ENCODE measurements at regions not wholly inside any gene's neighbourhood (a gene's known extent, or its start where the extent isn't known, plus 50 kb on each side); places are given as distances from the start of the nearest gene placed in this dataset.
A peak's percentile ranks its signal among the peaks of the same experiment; 100 is the strongest.

- Mint-ChIP-seq H3K9me3 (no peaks in the 10 kb centered on the region), H3K27me3 (peaks cover 4% of the 10 kb centered on the region), H3K4me3 (no peak overlapping the region), H3K36me3 (ENCODE audit: low read depth) (no peaks in the 10 kb centered on the region), H3K27ac (no peak overlapping the region), H3K4me1 (peaks cover 15% of the 10 kb centered on the region)
- ATAC-seq (replicated peaks) = no peak
Observed at GRCh38 chrX:40474205-40474626, 106.6 kb upstream of the ATP6AP2 start.

- Mint-ChIP-seq H3K4me1 (peaks cover 15% of the 10 kb centered on the region), H3K9me3 (no peaks in the 10 kb centered on the region), H3K27me3 (peaks cover 4% of the 10 kb centered on the region), H3K27ac (no peak overlapping the region), H3K36me3 (ENCODE audit: low read depth) (no peaks in the 10 kb centered on the region), H3K4me3 (no peak overlapping the region)
- ATAC-seq (replicated peaks) = no peak
Observed at GRCh38 chrX:40473460-40474204, 107.1 kb upstream of the ATP6AP2 start.

- H3K27me3 Mint-ChIP-seq = peaks cover 4% of the 10 kb centered on the region
- H3K36me3 Mint-ChIP-seq (ENCODE audit: low read depth) = no peaks in the 10 kb centered on the region
- no peaks in the 10 kb centered on the region for H3K9me3 Mint-ChIP-seq
- ATAC-seq (replicated peaks) = peak; percentile 16
- H3K4me3 Mint-ChIP-seq = peak overlapping the region; percentile 61
- H3K4me1 Mint-ChIP-seq = peaks cover 15% of the 10 kb centered on the region
- H3K27ac Mint-ChIP-seq = no peak overlapping the region
Observed at GRCh38 chrX:40471965-40472648, 108.7 kb upstream of the ATP6AP2 start.

DNA sequence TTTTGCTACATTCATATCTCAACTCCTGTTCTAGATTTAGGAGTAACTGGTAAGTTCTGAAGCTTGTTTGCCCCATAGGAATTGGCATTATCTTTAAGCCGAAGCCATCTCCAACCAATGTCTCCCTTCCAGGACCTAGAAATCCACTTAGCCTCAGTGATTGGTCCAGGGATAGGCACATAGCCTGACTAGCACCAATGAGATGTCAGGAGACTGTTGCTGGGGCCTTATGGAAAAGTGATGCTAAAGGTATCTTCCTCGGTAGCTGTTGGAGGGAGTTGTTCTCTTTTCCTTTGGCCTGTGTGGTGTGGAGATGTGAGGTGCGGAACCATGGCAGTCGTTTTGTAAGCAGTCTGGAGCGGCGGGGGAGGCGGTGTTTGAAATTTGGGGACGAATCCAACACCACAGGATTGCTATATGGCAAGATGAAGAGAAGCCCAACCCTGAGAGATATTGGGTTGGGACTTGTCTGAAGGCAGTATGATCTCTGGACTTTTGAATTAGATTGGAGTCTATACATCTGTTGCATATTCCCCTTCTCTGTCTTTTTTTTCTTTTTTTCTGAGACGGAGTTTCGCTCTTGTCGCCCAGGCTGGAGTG, 109.8 kb upstream of the ATP6AP2 start:
- H3K4me1 Mint-ChIP-seq = peaks cover 15% of the 10 kb centered on the region
- no peaks in the 10 kb centered on the region for H3K36me3 Mint-ChIP-seq (ENCODE audit: low read depth)
- ATAC-seq (replicated peaks) = no peak
- H3K27ac Mint-ChIP-seq = no peak overlapping the region
- H3K27me3 Mint-ChIP-seq = peaks cover 4% of the 10 kb centered on the region
- H3K4me3 Mint-ChIP-seq = no peak overlapping the region
- no peaks in the 10 kb centered on the region for H3K9me3 Mint-ChIP-seq

GRCh38 chrX:40469316-40469715, 111.5 kb upstream of the ATP6AP2 start:
- Mint-ChIP-seq H3K27me3 (peaks cover 4% of the 10 kb centered on the region), H3K4me3 (no peak overlapping the region), H3K9me3 (no peaks in the 10 kb centered on the region), H3K4me1 (peaks cover 15% of the 10 kb centered on the region), H3K36me3 (ENCODE audit: low read depth) (no peaks in the 10 kb centered on the region), H3K27ac (no peak overlapping the region)
- ATAC-seq (replicated peaks) = no peak

GRCh38 chrX:40468033-40468846, 112.5 kb upstream of the ATP6AP2 start:
- H3K27ac Mint-ChIP-seq = no peak overlapping the region
- H3K4me1 Mint-ChIP-seq = peaks cover 9% of the 10 kb centered on the region
- no peaks in the 10 kb centered on the region for H3K36me3 Mint-ChIP-seq (ENCODE audit: low read depth)
- no peaks in the 10 kb centered on the region for H3K9me3 Mint-ChIP-seq
- peak overlapping the region; percentile 20 for H3K4me3 Mint-ChIP-seq
- H3K27me3 Mint-ChIP-seq = peaks cover 4% of the 10 kb centered on the region
- peak; percentile 91 for ATAC-seq (replicated peaks)

GRCh38 chrX:40467454-40467853, 113.3 kb upstream of the ATP6AP2 start:
- Mint-ChIP-seq H3K27me3 (peaks cover 2% of the 10 kb centered on the region), H3K9me3 (no peaks in the 10 kb centered on the region), H3K4me3 (no peak overlapping the region), H3K27ac (no peak overlapping the region), H3K36me3 (ENCODE audit: low read depth) (no peaks in the 10 kb centered on the region), H3K4me1 (peaks cover 6% of the 10 kb centered on the region)
- ATAC-seq (replicated peaks) = no peak

DNA sequence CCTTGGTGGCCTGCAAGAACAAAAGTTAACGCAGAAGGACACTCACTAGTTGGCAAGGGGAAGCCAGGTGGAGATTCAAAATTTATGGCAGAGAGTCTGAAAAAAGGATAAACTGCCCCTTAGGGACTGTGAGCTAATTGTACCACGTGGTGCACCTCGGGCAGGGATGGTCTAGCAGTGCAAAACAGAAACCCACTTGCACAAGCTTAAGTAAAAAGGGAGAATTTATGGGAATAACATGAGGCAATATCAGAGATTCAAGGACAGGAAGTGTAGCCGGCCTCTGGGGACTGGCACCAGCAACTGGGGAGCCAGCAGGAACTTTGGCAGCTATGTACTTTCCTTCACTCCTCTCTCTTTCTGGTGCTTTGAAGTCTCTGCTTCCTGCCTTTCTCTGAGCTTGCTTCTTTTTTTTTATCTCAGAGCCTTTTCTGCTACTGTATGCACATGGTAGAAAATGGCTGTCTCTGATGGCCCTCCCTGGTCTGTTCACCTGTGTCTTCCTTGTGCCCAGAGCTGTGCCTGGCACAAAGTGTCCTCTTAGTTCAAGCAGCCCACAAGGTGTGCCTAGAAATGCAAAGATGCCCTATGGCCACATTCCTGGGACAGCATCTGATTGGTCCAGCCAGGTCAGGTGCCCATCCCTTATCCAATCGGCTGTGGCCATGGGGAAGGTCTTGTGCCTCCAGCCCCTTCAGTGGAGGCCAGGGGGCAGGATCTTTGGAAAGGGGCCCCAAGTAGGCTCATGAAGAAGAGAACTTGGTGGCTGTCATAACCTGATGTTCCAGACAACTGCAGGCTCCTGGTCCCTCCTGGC, 114.8 kb upstream of the ATP6AP2 start:
- H3K36me3 Mint-ChIP-seq (ENCODE audit: low read depth) = no peaks in the 10 kb centered on the region
- no peaks in the 10 kb centered on the region for H3K9me3 Mint-ChIP-seq
- H3K4me1 Mint-ChIP-seq = no peaks in the 10 kb centered on the region
- no peak for ATAC-seq (replicated peaks)
- no peak overlapping the region for H3K4me3 Mint-ChIP-seq
- no peaks in the 10 kb centered on the region for H3K27me3 Mint-ChIP-seq
- H3K27ac Mint-ChIP-seq = no peak overlapping the region

- no peak overlapping the region for H3K27ac Mint-ChIP-seq
- no peak for ATAC-seq (replicated peaks)
- no peaks in the 10 kb centered on the region for H3K9me3 Mint-ChIP-seq
- no peaks in the 10 kb centered on the region for H3K36me3 Mint-ChIP-seq (ENCODE audit: low read depth)
- no peaks in the 10 kb centered on the region for H3K27me3 Mint-ChIP-seq
- H3K4me1 Mint-ChIP-seq = no peaks in the 10 kb centered on the region
- H3K4me3 Mint-ChIP-seq = no peak overlapping the region
Observed at GRCh38 chrX:40462795-40463194, 118.0 kb upstream of the ATP6AP2 start.

DNA sequence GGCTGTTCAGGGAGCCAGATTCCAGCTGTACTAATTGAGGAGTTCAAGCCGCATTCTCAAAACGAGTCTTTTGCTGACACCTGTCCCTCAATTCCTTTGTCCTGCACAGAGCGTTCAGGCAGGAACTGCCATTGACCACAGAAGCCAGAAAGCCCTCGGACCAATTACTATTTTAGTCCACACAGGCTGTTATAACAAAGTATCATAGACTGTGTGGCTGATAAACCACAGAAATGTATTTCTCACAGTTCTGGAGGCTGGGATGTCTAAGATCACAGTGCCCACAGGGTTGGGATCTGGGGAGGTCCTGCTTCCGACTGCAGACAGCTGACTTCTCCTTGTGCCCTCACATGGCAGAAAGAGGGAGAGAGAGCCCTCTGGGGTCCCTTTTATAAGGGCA, 119.8 kb upstream of the ATP6AP2 start:
- H3K4me1 Mint-ChIP-seq = no peaks in the 10 kb centered on the region
- H3K27ac Mint-ChIP-seq = no peak overlapping the region
- H3K36me3 Mint-ChIP-seq (ENCODE audit: low read depth) = no peaks in the 10 kb centered on the region
- no peak overlapping the region for H3K4me3 Mint-ChIP-seq
- ATAC-seq (replicated peaks) = no peak
- H3K27me3 Mint-ChIP-seq = no peaks in the 10 kb centered on the region
- H3K9me3 Mint-ChIP-seq = no peaks in the 10 kb centered on the region

DNA sequence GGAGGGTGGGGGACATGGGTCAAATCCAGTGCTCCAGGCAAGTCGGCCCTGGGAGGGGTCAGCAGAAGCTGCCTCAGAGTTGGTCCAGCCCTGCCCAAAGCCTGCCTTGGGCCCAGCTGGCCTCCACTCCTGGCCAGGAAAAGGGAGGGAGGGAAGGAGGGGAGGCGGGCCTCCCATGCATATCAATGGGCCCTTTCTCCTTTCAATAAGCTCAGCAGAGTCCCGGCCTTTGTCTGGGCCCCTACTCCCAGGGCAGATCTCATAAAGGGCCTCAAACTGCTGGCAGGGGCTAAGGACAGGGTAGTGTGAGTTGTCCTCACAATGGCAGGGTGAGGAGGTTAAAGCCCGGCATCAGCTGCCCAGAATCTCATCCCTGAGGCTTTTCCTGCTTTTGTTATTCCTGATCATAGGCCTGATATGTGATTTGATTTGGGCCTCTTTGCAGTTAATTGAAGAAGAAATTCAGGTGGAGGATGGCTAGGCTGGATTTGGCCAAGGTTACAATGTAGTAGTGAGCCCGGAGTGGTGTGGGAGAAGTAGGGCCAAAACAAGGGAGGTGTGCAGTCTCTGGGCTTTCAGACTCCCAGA, 121.1 kb upstream of the ATP6AP2 start:
- ATAC-seq (replicated peaks) = no peak
- no peaks in the 10 kb centered on the region for H3K36me3 Mint-ChIP-seq (ENCODE audit: low read depth)
- H3K27me3 Mint-ChIP-seq = no peaks in the 10 kb centered on the region
- no peaks in the 10 kb centered on the region for H3K4me1 Mint-ChIP-seq
- no peaks in the 10 kb centered on the region for H3K9me3 Mint-ChIP-seq
- H3K4me3 Mint-ChIP-seq = no peak overlapping the region
- H3K27ac Mint-ChIP-seq = no peak overlapping the region

DNA sequence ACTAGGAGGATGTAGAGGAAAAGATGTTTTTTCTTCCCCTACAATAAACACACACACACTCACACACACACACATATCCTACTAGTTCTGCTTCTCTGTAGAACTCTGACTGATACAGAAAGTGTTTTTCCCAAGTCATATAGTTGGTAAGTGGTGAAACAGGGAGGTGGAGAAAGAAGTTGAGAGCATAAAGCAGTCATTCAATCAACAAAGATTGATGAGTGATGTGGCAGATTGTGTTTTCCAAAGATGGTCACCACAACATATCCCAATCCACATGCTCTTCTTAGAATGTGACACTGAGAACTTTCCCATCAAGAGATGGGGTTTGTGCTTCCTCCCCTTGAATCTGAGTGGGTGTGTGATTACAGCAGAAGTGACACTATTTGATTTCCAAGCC, 123.4 kb upstream of the ATP6AP2 start:
- Mint-ChIP-seq H3K4me1 (no peaks in the 10 kb centered on the region), H3K27ac (no peak overlapping the region), H3K4me3 (no peak overlapping the region), H3K36me3 (ENCODE audit: low read depth) (no peaks in the 10 kb centered on the region), H3K27me3 (peaks cover 4% of the 10 kb centered on the region), H3K9me3 (no peaks in the 10 kb centered on the region)
- ATAC-seq (replicated peaks) = no peak

DNA sequence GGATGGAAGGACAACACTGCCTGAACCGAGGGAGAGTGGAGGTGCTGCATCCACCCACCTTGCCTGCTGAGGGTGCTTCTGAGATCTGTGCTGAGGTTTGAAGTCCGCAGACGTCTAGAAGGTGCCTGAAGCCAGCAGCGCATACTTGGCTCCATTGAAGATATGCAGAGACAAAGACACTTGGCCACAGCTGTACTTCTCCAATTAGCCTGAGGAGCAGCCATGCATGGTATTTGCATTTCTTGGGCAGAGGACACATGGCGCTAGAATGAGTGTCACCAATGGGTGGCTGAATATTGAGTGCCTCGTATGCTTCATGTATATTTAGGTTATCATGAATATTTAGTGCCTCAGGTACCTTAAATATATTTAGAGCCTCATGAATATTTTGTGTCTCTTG, 128.7 kb upstream of the ATP6AP2 start:
- no peak overlapping the region for H3K4me3 Mint-ChIP-seq
- H3K27ac Mint-ChIP-seq = no peak overlapping the region
- H3K4me1 Mint-ChIP-seq = no peaks in the 10 kb centered on the region
- peaks cover 4% of the 10 kb centered on the region for H3K27me3 Mint-ChIP-seq
- no peak for ATAC-seq (replicated peaks)
- no peaks in the 10 kb centered on the region for H3K36me3 Mint-ChIP-seq (ENCODE audit: low read depth)
- H3K9me3 Mint-ChIP-seq = no peaks in the 10 kb centered on the region

Measured in activated T-helper 17 cell treated with anti-CD3 and anti-CD28 coated beads, Interleukin-2, amount 50 U/mL, for 72 hours (primary cell).